ENCODE measurements at regions not wholly inside any gene's neighbourhood (a gene's known extent, or its start where the extent isn't known, plus 50 kb on each side); places are given as distances from the start of the nearest gene placed in this dataset.

- no peak for TF ChIP-seq GATA1 (IDR thresholded peaks at IDR 0.05; ENCODE audit: low read depth, low read length)
- TF ChIP-seq POLR2A (IDR thresholded peaks at IDR 0.05; ENCODE audit: low read length): no peak
These were observed 608.8 kb downstream of the PCDH7 start for GRCh38 chr4:31328932-31329331.
